Naive thymus-derived CD8-positive, alpha-beta T cell (primary cell): ENCODE measurements at regions not wholly inside any gene's neighbourhood (a gene's known extent, or its start where the extent isn't known, plus 50 kb on each side); places are given as distances from the start of the nearest gene placed in this dataset.

Experiments used
- ATAC-seq, 2 donors: fragments of 150-1000 bp; cut with Tn5 transposase in 1 of 2; sonication (Bioruptor Pico), chemical (Tn5 transposase) in 1 of 2; 1 replicate in 1 of 2; 2 replicates in 1 of 2; pipeline ENCODE4 v1.10.0; 2021; ENCODE audit warnings: mild to moderate bottlenecking in 2 of 2, moderate library complexity in 2 of 2
- POLR2A ChIA-PET: fragments of 350-600 bp; sonication (Branson Sonifier 250); formaldehyde crosslinking; loops from one replicate; lab custom pipeline; 2021; ENCODE audit warnings: antibody characterized with exemption; lab: Charles Lee
- DNase-seq, 10 donors: peaks; one replicate each; pipeline versions ENCODE4 v3.0.0 to v3.0.0-alpha.2; 2020 to 2022
- H3K27ac Mint-ChIP-seq, 10 donors: one replicate each; pipeline ENCODE4 v1.8.0; 2020 to 2022; ENCODE audit warnings: mild to moderate bottlenecking in 10 of 10, mixed read lengths in 10 of 10, moderate library complexity in 4 of 10, inconsistent platforms in 1 of 10
- H3K27me3 Mint-ChIP-seq, 5 donors: one replicate each; pipeline ENCODE4 v1.8.0; 2021 to 2022; ENCODE audit warnings: mixed read lengths in 5 of 5
- H3K36me3 Mint-ChIP-seq, 3 donors: one replicate each; pipeline ENCODE4 v1.8.0; 2020 to 2022; ENCODE audit warnings: mixed read lengths in 3 of 3, mild to moderate bottlenecking in 2 of 3, inconsistent platforms in 1 of 3
- H3K4me1 Mint-ChIP-seq, 4 donors: one replicate each; pipeline ENCODE4 v1.8.0; 2021 to 2022; ENCODE audit warnings: mixed read lengths in 4 of 4
- H3K4me3 Mint-ChIP-seq, 10 donors: one replicate each; pipeline ENCODE4 v1.8.0; 2020 to 2022; ENCODE audit warnings: mild to moderate bottlenecking in 10 of 10, mixed read lengths in 10 of 10, moderate library complexity in 6 of 10, inconsistent platforms in 1 of 10
- H3K9me3 Mint-ChIP-seq, 9 donors: one replicate each; pipeline ENCODE4 v1.8.0; 2020 to 2022; ENCODE audit warnings: mixed read lengths in 9 of 9, mild to moderate bottlenecking in 3 of 9, inconsistent platforms in 1 of 9, moderate library complexity in 1 of 9

- Mint-ChIP-seq H3K36me3 (no peaks in the 10 kb centered on the region), H3K4me1 (no peaks in the 10 kb centered on the region), H3K27me3 (peaks cover 1 to 15% (median 5%) of the 10 kb centered on the region in 5 donors), H3K27ac (no peak overlapping the region), H3K4me3 (no peak overlapping the region), H3K9me3 (peaks cover 0 to 5% (median 0%) of the 10 kb centered on the region in 9 donors)
- no peak for ATAC-seq
- no peak for DNase-seq
- POLR2A ChIA-PET = no interaction called here
These were observed 352.0 kb upstream of the THBS1 start for GRCh38 chr15:39228889-39229288.

- peaks cover 0 to 3% (median 0%) of the 10 kb centered on the region in 9 donors for H3K9me3 Mint-ChIP-seq
- no peak overlapping the region for H3K27ac Mint-ChIP-seq
- H3K27me3 Mint-ChIP-seq = peaks cover 0 to 13% (median 2%) of the 10 kb centered on the region in 5 donors
- POLR2A ChIA-PET = no interaction called here
- H3K4me3 Mint-ChIP-seq = no peak overlapping the region
- no peaks in the 10 kb centered on the region for H3K36me3 Mint-ChIP-seq
- H3K4me1 Mint-ChIP-seq = no peaks in the 10 kb centered on the region
- DNase-seq (no peak), ATAC-seq (no peak)
These were observed 350.5 kb upstream of the THBS1 start for GRCh38 chr15:39230205-39230907.

DNA sequence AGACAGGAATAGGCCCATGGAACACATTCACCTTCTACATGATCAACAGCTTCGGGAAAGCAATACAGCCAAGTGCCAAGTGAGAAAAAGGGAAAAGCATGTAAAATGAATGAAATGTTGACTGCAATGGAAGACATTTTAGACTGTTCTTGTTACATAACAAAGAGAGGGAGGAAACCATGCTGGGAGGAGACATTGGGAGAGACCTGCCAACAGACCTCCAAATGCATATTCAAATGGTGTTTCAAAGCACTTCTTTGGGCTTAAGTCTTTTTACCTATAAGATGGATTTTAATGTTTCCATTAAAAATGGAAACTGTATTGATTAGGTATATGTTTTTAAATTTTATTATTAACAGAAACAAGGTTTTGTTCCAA is 350.0 kb upstream of the THBS1 start:
- Mint-ChIP-seq H3K36me3 (no peaks in the 10 kb centered on the region), H3K4me1 (no peaks in the 10 kb centered on the region), H3K27ac (no peak overlapping the region), H3K27me3 (peaks cover 0 to 13% (median 1%) of the 10 kb centered on the region in 5 donors), H3K4me3 (no peak overlapping the region), H3K9me3 (peaks cover 0 to 3% (median 0%) of the 10 kb centered on the region in 9 donors)
- no peak for DNase-seq
- POLR2A ChIA-PET = no interaction called here
- no peak for ATAC-seq

GRCh38 chr15:39232512-39232911 is 348.4 kb upstream of the THBS1 start:
- no peak for DNase-seq

DNA sequence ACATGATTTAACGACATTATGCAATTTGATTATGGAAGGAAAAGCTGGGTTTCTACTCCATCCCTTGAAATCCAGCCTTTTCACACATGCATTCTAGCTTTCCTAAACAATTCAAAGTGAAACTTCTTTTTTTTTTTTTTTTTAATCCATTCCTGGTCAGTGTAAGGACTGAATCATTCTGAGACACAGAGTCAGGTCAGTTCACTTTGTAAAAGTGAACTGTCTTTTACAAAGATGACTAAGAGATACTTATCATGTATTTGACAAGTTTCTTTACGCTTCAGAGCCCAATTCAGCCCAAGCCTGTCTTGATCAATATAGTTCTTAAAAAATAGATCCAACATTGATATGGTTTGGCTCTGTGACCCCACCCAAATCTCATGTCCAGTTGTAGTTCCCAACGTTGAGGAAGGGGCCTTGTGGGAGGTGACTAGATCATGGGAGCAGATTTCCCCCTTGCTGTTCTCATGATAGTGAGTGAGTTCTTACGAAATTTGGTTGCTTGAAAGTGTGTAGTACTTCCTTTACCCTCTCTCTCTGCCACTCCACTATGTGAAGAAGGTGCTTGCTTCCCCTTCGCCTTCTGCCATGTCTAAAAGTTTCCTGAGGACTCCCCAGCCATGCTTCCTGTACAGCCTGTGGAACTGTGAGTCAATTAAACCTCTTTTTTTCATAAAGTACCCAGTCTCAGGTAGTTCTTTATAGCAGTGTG is 345.6 kb upstream of the THBS1 start:
- Mint-ChIP-seq H3K36me3 (no peaks in the 10 kb centered on the region), H3K9me3 (peaks cover 0 to 3% (median 0%) of the 10 kb centered on the region in 9 donors), H3K27ac (no peak overlapping the region), H3K4me1 (no peaks in the 10 kb centered on the region), H3K27me3 (peaks cover 0 to 4% (median 0%) of the 10 kb centered on the region in 5 donors), H3K4me3 (no peak overlapping the region)
- DNase-seq (no peak), ATAC-seq (no peak)
- POLR2A ChIA-PET = no interaction called here

More at GRCh38 chr15:39232512-39232911, 348.4 kb upstream of the THBS1 start:
- no peak for ATAC-seq
- Mint-ChIP-seq H3K27ac (no peak overlapping the region), H3K4me3 (no peak overlapping the region), H3K36me3 (no peaks in the 10 kb centered on the region), H3K9me3 (peaks cover 0 to 3% (median 0%) of the 10 kb centered on the region in 9 donors), H3K4me1 (no peaks in the 10 kb centered on the region), H3K27me3 (peaks cover 0 to 4% (median 0%) of the 10 kb centered on the region in 5 donors)
- POLR2A ChIA-PET = no interaction called here

GRCh38 chr15:39236375-39236774 is 344.5 kb upstream of the THBS1 start:
- Mint-ChIP-seq H3K27ac (no peak overlapping the region), H3K4me3 (no peak overlapping the region), H3K9me3 (peaks cover 0 to 3% (median 0%) of the 10 kb centered on the region in 9 donors), H3K36me3 (no peaks in the 10 kb centered on the region), H3K27me3 (peaks cover 0 to 4% (median 0%) of the 10 kb centered on the region in 5 donors), H3K4me1 (no peaks in the 10 kb centered on the region)
- ATAC-seq = no peak
- POLR2A ChIA-PET = no interaction called here
- DNase-seq = no peak

DNA sequence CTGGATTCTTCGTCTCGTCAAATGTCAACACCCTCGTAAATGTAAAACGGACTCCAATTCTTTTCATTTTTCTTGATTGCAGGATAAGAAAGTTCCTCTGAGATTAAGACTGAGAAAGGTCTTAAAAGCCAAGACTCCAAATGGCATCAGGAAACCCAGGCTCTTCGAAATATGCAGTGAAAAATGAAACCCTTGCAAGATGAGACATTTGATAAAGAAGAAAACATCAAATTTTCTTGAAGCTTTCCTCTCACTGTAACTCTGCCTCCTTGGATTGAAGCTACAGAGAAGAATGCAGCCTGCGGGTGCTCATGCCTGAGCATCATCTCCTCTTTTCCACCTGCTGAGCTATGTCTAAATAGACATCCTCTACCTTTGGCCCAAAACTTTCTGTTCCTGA is 342.4 kb upstream of the THBS1 start:
- Mint-ChIP-seq H3K27ac (no peak overlapping the region), H3K4me1 (no peaks in the 10 kb centered on the region), H3K27me3 (peaks cover 0 to 3% (median 0%) of the 10 kb centered on the region in 5 donors), H3K36me3 (no peaks in the 10 kb centered on the region), H3K9me3 (peaks cover 0 to under 1% (median 0%) of the 10 kb centered on the region in 9 donors), H3K4me3 (no peak overlapping the region)
- DNase-seq (no peak), ATAC-seq (no peak)
- POLR2A ChIA-PET = no interaction called here

DNA sequence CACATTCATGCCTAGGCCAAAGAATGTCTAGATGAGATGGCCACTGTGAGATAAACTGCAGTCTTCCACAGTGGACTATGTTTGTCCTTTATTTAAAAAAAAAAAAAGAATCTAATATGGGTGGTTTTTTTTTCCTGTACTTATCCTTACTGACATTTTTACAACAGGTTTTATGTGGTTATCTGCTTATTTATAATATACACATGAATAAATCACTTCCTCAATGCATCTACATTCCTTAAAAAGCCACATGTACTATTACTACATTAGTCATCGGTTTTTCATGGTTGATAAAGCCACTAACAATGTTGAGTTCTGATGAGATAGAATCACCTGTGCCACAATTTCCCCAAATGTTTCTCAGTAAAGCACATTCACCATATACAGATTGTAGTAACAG is 341.3 kb upstream of the THBS1 start:
- Mint-ChIP-seq H3K4me1 (no peaks in the 10 kb centered on the region), H3K9me3 (no peaks in the 10 kb centered on the region), H3K27ac (no peak overlapping the region), H3K36me3 (no peaks in the 10 kb centered on the region), H3K4me3 (no peak overlapping the region), H3K27me3 (peaks cover 0 to 3% (median 0%) of the 10 kb centered on the region in 5 donors)
- no peak for ATAC-seq
- POLR2A ChIA-PET = no interaction called here
- no peak for DNase-seq

DNA sequence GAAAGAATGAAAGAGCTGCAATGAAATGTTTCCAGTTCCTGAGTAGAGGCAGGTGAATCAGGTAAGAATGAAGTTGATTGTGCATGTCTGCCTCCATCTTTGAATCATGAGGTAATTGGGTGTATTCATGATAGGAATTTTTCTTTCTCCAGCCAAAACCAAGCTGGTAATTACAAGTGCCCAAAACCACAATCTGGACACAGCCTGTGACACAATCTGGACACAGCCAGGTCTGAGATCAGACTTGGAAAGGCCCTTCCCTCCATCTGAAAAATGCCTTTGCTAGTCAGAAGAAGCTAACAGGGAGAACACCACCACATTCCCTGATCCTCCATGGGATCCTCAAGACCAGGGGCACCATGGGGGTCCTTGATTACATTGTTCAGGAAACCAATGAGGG is 338.5 kb upstream of the THBS1 start:
- H3K36me3 Mint-ChIP-seq = no peaks in the 10 kb centered on the region
- ATAC-seq = no peak
- H3K9me3 Mint-ChIP-seq = no peaks in the 10 kb centered on the region
- peaks cover 3 to 9% (median 3%) of the 10 kb centered on the region in 5 donors for H3K27me3 Mint-ChIP-seq
- H3K4me3 Mint-ChIP-seq = no peak overlapping the region
- no peak for DNase-seq
- H3K27ac Mint-ChIP-seq = no peak overlapping the region
- no peaks in the 10 kb centered on the region for H3K4me1 Mint-ChIP-seq
- POLR2A ChIA-PET = no interaction called here

- POLR2A ChIA-PET = no interaction called here
- Mint-ChIP-seq H3K27ac (no peak overlapping the region), H3K9me3 (no peaks in the 10 kb centered on the region), H3K36me3 (no peaks in the 10 kb centered on the region), H3K27me3 (peaks cover 3 to 9% (median 3%) of the 10 kb centered on the region in 5 donors), H3K4me1 (no peaks in the 10 kb centered on the region), H3K4me3 (no peak overlapping the region)
- DNase-seq (no peak), ATAC-seq (no peak)
These were observed 337.5 kb upstream of the THBS1 start for GRCh38 chr15:39243396-39243795.

- no peak for ATAC-seq
- H3K27ac Mint-ChIP-seq = no peak overlapping the region
- no peaks in the 10 kb centered on the region for H3K9me3 Mint-ChIP-seq
- no peaks in the 10 kb centered on the region for H3K36me3 Mint-ChIP-seq
- peaks cover 0 to 17% (median 6%) of the 10 kb centered on the region in 5 donors for H3K27me3 Mint-ChIP-seq
- H3K4me3 Mint-ChIP-seq = no peak overlapping the region
- no peak for DNase-seq
- no peaks in the 10 kb centered on the region for H3K4me1 Mint-ChIP-seq
- POLR2A ChIA-PET = no interaction called here
These were observed 336.1 kb upstream of the THBS1 start for GRCh38 chr15:39244776-39245175.

DNA sequence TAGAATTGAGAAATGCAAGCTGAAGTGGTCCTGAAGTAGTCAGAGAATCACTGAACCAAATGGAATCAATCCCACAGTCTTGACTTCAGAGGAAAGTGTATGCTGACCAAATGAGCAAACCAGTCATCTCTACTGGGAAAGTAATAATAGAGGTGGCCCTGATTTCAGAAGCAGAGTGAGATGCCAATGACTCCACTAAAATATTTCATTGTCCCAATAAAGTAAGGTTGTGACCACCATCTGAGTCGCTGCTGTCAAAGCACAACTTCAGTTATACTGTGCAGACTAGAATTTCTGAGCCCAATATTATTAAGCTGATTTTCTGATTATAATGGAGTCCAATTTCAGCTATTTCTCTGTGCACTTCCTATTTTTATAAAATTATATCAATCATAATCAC is 334.4 kb upstream of the THBS1 start:
- ATAC-seq = no peak
- Mint-ChIP-seq H3K27me3 (peaks cover 0 to 19% (median 6%) of the 10 kb centered on the region in 5 donors), H3K4me3 (no peak overlapping the region), H3K27ac (no peak overlapping the region), H3K9me3 (no peaks in the 10 kb centered on the region), H3K4me1 (peaks cover 1 to 14% (median 11%) of the 10 kb centered on the region in 4 donors), H3K36me3 (no peaks in the 10 kb centered on the region)
- POLR2A ChIA-PET = no interaction called here
- no peak for DNase-seq

DNA sequence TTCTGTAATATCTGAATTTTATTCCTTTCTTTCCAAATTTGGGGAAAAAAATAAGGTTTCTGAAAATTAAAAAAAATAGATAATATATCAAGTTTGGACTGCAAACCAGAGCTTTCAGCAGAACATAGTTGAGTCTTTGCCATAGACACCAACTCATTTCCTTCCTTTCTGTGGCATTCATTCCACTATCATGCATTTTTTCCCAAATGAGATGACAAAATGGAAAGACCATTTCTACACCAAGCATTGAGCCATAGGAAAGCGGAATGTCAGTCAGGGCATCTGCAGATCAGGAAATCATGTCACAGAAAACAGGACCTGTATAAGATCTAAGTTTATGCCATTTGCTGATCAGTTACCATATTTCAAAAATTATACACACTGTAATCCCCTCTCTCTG is 333.3 kb upstream of the THBS1 start:
- H3K36me3 Mint-ChIP-seq = no peaks in the 10 kb centered on the region
- H3K27ac Mint-ChIP-seq = no peak overlapping the region

More for the DNA sequence above, 333.3 kb upstream of the THBS1 start:
- H3K27me3 Mint-ChIP-seq = peaks cover 0 to 19% (median 6%) of the 10 kb centered on the region in 5 donors
- ATAC-seq = no peak
- H3K9me3 Mint-ChIP-seq = no peaks in the 10 kb centered on the region
- DNase-seq = no peak
- H3K4me1 Mint-ChIP-seq = peaks cover 1 to 19% (median 16%) of the 10 kb centered on the region in 4 donors
- POLR2A ChIA-PET = no interaction called here
- no peak overlapping the region for H3K4me3 Mint-ChIP-seq
